ENCODE measurements at regions not wholly inside any gene's neighbourhood (a gene's known extent, or its start where the extent isn't known, plus 50 kb on each side); places are given as distances from the start of the nearest gene placed in this dataset.

- ChIA-PET POLR2A (no interaction called here), CTCF (no interaction called here)
- H3K4me3 ChIP-seq (ENCODE audit: low read depth in 2 of 2, low read length in 2 of 2) = no peak overlapping the region
- intact Hi-C loops (cut with micrococcal nuclease; ENCODE audit: unreplicated experiment) (no loop called here), in situ Hi-C loops (cut with HindIII; ENCODE audit: low pct_unique_long_range_greater_than_20kb, low sequenced_read_pairs) (no loop called here)
- no peaks in the 10 kb centered on the region for H3K36me3 ChIP-seq (ENCODE audit: control insufficient read depth, insufficient read depth, low read length)
- no peaks in the 10 kb centered on the region for H3K27me3 ChIP-seq (ENCODE audit: control insufficient read depth, insufficient read depth, low read length)
- TF ChIP-seq, protein P1, sequence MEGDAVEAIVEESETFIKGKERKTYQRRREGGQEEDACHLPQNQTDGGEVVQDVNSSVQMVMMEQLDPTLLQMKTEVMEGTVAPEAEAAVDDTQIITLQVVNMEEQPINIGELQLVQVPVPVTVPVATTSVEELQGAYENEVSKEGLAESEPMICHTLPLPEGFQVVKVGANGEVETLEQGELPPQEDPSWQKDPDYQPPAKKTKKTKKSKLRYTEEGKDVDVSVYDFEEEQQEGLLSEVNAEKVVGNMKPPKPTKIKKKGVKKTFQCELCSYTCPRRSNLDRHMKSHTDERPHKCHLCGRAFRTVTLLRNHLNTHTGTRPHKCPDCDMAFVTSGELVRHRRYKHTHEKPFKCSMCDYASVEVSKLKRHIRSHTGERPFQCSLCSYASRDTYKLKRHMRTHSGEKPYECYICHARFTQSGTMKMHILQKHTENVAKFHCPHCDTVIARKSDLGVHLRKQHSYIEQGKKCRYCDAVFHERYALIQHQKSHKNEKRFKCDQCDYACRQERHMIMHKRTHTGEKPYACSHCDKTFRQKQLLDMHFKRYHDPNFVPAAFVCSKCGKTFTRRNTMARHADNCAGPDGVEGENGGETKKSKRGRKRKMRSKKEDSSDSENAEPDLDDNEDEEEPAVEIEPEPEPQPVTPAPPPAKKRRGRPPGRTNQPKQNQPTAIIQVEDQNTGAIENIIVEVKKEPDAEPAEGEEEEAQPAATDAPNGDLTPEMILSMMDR (IDR thresholded peaks at IDR 0.05) = no peak
- TF ChIP-seq TCF7L2 (IDR thresholded peaks at IDR 0.05; ENCODE audit: low read depth, low read length) = no peak
- no peaks in the 10 kb centered on the region for H3K9me3 ChIP-seq (ENCODE audit: control insufficient read depth, insufficient read depth, low read depth, low read length)
- no TSS peak for BruUV-seq (replicated peaks)
- ATAC-seq (no peak), DNase-seq (ENCODE audit: low read depth, low spot score) (no peak)
- H3K4me1 ChIP-seq (ENCODE audit: control insufficient read depth, insufficient read depth, low read length) = no peaks in the 10 kb centered on the region
- no peak overlapping the region for H3K27ac ChIP-seq (ENCODE audit: low read length)
Observed at GRCh38 chr6:123747515-123747914, 56.1 kb upstream of the NKAIN2 start.

DNA sequence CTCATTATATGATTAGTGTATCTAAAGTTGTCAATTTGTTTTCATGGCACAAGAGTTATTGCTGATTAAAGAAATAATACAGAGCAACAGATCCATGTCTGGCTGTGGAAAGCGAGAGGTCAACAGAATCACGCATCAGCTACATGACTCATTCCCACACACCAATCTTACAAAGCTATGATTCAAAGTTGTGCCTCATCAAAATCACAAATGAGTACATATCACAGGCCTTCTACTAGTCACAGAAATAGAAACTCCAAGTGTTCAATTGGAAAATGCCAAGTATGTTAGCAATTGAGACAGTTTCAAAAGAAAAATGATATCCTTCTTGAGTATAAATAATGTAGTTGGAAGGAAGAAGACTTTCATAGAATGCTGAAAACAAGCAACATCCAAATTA is 57.8 kb upstream of the NKAIN2 start:
- Histone ChIP-seq H3K27ac (ENCODE audit: low read length) (no peak overlapping the region), H3K4me3 (ENCODE audit: low read depth in 2 of 2, low read length in 2 of 2) (no peak overlapping the region), H3K27me3 (ENCODE audit: control insufficient read depth, insufficient read depth, low read length) (no peaks in the 10 kb centered on the region), H3K9me3 (ENCODE audit: control insufficient read depth, insufficient read depth, low read depth, low read length) (no peaks in the 10 kb centered on the region), H3K4me1 (ENCODE audit: control insufficient read depth, insufficient read depth, low read length) (no peaks in the 10 kb centered on the region), H3K36me3 (ENCODE audit: control insufficient read depth, insufficient read depth, low read length) (no peaks in the 10 kb centered on the region)
- CTCF ChIA-PET = no interaction called here
- POLR2A ChIA-PET = no interaction called here
- in situ Hi-C loops (cut with HindIII; ENCODE audit: low pct_unique_long_range_greater_than_20kb, low sequenced_read_pairs) = no loop called here
- no TSS peak for BruUV-seq (replicated peaks)
- no peak for ATAC-seq
- TF ChIP-seq POLR2AphosphoS5 (IDR thresholded peaks at IDR 0.05; ENCODE audit: low read depth, low read length) (no peak), TCF7L2 (IDR thresholded peaks at IDR 0.05; ENCODE audit: low read depth, low read length) (no peak), SIN3A (IDR thresholded peaks at IDR 0.05; ENCODE audit: borderline replicate concordance, insufficient read depth, low read depth, low read length) (no peak)
- TF ChIP-seq, protein P2, sequence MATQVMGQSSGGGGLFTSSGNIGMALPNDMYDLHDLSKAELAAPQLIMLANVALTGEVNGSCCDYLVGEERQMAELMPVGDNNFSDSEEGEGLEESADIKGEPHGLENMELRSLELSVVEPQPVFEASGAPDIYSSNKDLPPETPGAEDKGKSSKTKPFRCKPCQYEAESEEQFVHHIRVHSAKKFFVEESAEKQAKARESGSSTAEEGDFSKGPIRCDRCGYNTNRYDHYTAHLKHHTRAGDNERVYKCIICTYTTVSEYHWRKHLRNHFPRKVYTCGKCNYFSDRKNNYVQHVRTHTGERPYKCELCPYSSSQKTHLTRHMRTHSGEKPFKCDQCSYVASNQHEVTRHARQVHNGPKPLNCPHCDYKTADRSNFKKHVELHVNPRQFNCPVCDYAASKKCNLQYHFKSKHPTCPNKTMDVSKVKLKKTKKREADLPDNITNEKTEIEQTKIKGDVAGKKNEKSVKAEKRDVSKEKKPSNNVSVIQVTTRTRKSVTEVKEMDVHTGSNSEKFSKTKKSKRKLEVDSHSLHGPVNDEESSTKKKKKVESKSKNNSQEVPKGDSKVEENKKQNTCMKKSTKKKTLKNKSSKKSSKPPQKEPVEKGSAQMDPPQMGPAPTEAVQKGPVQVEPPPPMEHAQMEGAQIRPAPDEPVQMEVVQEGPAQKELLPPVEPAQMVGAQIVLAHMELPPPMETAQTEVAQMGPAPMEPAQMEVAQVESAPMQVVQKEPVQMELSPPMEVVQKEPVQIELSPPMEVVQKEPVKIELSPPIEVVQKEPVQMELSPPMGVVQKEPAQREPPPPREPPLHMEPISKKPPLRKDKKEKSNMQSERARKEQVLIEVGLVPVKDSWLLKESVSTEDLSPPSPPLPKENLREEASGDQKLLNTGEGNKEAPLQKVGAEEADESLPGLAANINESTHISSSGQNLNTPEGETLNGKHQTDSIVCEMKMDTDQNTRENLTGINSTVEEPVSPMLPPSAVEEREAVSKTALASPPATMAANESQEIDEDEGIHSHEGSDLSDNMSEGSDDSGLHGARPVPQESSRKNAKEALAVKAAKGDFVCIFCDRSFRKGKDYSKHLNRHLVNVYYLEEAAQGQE (IDR thresholded peaks at IDR 0.05; ENCODE audit: insufficient read depth in 1 of 2, low read depth in 2 of 2, low read length in 1 of 2) = no peak
- TF ChIP-seq, protein P1 (IDR thresholded peaks at IDR 0.05) = no peak
- peak; percentile 27 for DNase-seq (ENCODE audit: low read depth, low spot score)
- intact Hi-C loops (cut with micrococcal nuclease; ENCODE audit: unreplicated experiment) = no loop called here

DNA sequence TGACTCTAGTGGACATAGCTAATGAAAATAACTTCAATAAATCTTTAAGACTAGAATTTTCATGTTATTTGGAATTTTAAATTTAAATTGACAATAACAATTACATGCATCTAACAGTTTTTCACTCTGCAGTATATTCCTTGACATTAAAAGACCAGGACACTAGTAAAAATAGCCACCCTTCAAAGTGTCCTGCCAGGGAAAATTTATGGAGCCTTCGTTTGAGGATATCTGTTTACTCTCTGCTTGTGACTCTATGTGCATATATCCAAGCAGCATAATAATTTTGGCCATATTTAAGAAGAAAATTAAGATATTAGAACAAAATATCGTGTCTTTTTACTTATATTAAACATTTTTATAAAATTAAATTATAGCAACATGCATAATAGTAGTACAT is 58.8 kb upstream of the NKAIN2 start:
- in situ Hi-C loops (cut with HindIII; ENCODE audit: low pct_unique_long_range_greater_than_20kb, low sequenced_read_pairs) (no loop called here), intact Hi-C loops (cut with micrococcal nuclease; ENCODE audit: unreplicated experiment) (no loop called here)
- no peaks in the 10 kb centered on the region for H3K9me3 ChIP-seq (ENCODE audit: control insufficient read depth, insufficient read depth, low read depth, low read length)
- ChIA-PET CTCF (no interaction called here), POLR2A (no interaction called here)
- H3K36me3 ChIP-seq (ENCODE audit: control insufficient read depth, insufficient read depth, low read length) = no peaks in the 10 kb centered on the region
- DNase-seq (ENCODE audit: low read depth, low spot score) (no peak), ATAC-seq (no peak)
- H3K27ac ChIP-seq (ENCODE audit: low read length) = no peak overlapping the region
- TF ChIP-seq SIN3A (IDR thresholded peaks at IDR 0.05; ENCODE audit: borderline replicate concordance, insufficient read depth, low read depth, low read length) = no peak
- TF ChIP-seq, protein P1 (IDR thresholded peaks at IDR 0.05) = no peak
- no peak for TF ChIP-seq POLR2AphosphoS5 (IDR thresholded peaks at IDR 0.05; ENCODE audit: low read depth, low read length)
- no peak for TF ChIP-seq TCF7L2 (IDR thresholded peaks at IDR 0.05; ENCODE audit: low read depth, low read length)
- TF ChIP-seq, protein P2 (IDR thresholded peaks at IDR 0.05; ENCODE audit: insufficient read depth in 1 of 2, low read depth in 2 of 2, low read length in 1 of 2) = no peak
- no peak overlapping the region for H3K4me3 ChIP-seq (ENCODE audit: low read depth in 2 of 2, low read length in 2 of 2)
- H3K4me1 ChIP-seq (ENCODE audit: control insufficient read depth, insufficient read depth, low read length) = no peaks in the 10 kb centered on the region
- no TSS peak for BruUV-seq (replicated peaks)
- H3K27me3 ChIP-seq (ENCODE audit: control insufficient read depth, insufficient read depth, low read length) = no peaks in the 10 kb centered on the region
